Central memory CD8-positive, alpha-beta T cell (primary cell): ENCODE measurements at regions not wholly inside any gene's neighbourhood (a gene's known extent, or its start where the extent isn't known, plus 50 kb on each side); places are given as distances from the start of the nearest gene placed in this dataset.
"Not testable (repeated sequence)": the region's sequence is repeated elsewhere in the genome, so short reads cannot be mapped to it uniquely, and the experiment has no call there.

Experiments
- ATAC-seq: fragments of 150-1000 bp; cut with Tn5 transposase; replicated peaks from 2 replicates; pipeline ENCODE4 v1.10.0; 2022; ENCODE audit warnings: mild to moderate bottlenecking, moderate FRiP score, moderate number of reproducible peaks; ENCODE audit not compliant: poor library complexity, severe bottlenecking; ENCODE audit errors: extremely low read depth
- DNase-seq, 2 donors: peaks; one replicate each; pipeline ENCODE4 v3.0.0; 2021; ENCODE audit warnings: low spot score in 2 of 2
- H3K27ac Mint-ChIP-seq: one replicate; pipeline ENCODE4 v1.8.0; 2022; ENCODE audit warnings: low read depth, mild to moderate bottlenecking, moderate library complexity, mixed read lengths
- H3K27me3 Mint-ChIP-seq: one replicate; pipeline ENCODE4 v1.8.0; 2022; ENCODE audit warnings: mixed read lengths
- H3K36me3 Mint-ChIP-seq: one replicate; pipeline ENCODE4 v1.8.0; 2022; ENCODE audit warnings: mild to moderate bottlenecking, moderate library complexity, mixed read lengths; ENCODE audit not compliant: insufficient read depth
- H3K4me1 Mint-ChIP-seq: one replicate; pipeline ENCODE4 v1.8.0; 2022; ENCODE audit warnings: mixed read lengths
- H3K4me3 Mint-ChIP-seq: one replicate; pipeline ENCODE4 v1.8.0; 2022; ENCODE audit warnings: mild to moderate bottlenecking, moderate library complexity, mixed read lengths
- H3K9me3 Mint-ChIP-seq: one replicate; pipeline ENCODE4 v1.8.0; 2022; ENCODE audit warnings: mixed read lengths

- no peak for ATAC-seq
- DNase-seq: no peak
- Mint-ChIP-seq H3K4me3 (no peak overlapping the region), H3K4me1 (no peaks in the 10 kb centered on the region), H3K27ac (no peak overlapping the region), H3K36me3 (no peaks in the 10 kb centered on the region), H3K27me3 (no peaks in the 10 kb centered on the region), H3K9me3 (peaks cover 31% of the 10 kb centered on the region)
These were observed 563.5 kb downstream of the EDEM1 start for GRCh38 chr3:5750874-5751640.

- no peaks in the 10 kb centered on the region for H3K4me1 Mint-ChIP-seq
These were observed 567.1 kb downstream of the EDEM1 start for GRCh38 chr3:5754602-5755001.

GRCh38 chr3:5756443-5756842 is 568.9 kb downstream of the EDEM1 start:
- no peak for DNase-seq
- no peaks in the 10 kb centered on the region for H3K4me1 Mint-ChIP-seq
- no peak overlapping the region for H3K27ac Mint-ChIP-seq
- peaks cover 23% of the 10 kb centered on the region for H3K9me3 Mint-ChIP-seq
- H3K36me3 Mint-ChIP-seq: no peaks in the 10 kb centered on the region
- no peak for ATAC-seq
- no peaks in the 10 kb centered on the region for H3K27me3 Mint-ChIP-seq
- no peak overlapping the region for H3K4me3 Mint-ChIP-seq

More at GRCh38 chr3:5754602-5755001, 567.1 kb downstream of the EDEM1 start:
- H3K9me3 Mint-ChIP-seq: peaks cover 23% of the 10 kb centered on the region
- H3K4me3 Mint-ChIP-seq: no peak overlapping the region
- H3K27ac Mint-ChIP-seq: no peak overlapping the region
- DNase-seq (no peak), ATAC-seq (no peak)
- no peaks in the 10 kb centered on the region for H3K36me3 Mint-ChIP-seq
- H3K27me3 Mint-ChIP-seq: no peaks in the 10 kb centered on the region

- Mint-ChIP-seq H3K9me3 (peaks cover 18% of the 10 kb centered on the region), H3K4me1 (no peaks in the 10 kb centered on the region), H3K27me3 (no peaks in the 10 kb centered on the region), H3K36me3 (no peaks in the 10 kb centered on the region), H3K27ac (no peak overlapping the region), H3K4me3 (no peak overlapping the region)
- no peak for DNase-seq
- ATAC-seq: no peak
These were observed 569.8 kb downstream of the EDEM1 start for GRCh38 chr3:5757213-5757804.

- no peak for DNase-seq
- no peak for ATAC-seq
- H3K36me3 Mint-ChIP-seq: no peaks in the 10 kb centered on the region
- no peaks in the 10 kb centered on the region for H3K27me3 Mint-ChIP-seq
- H3K4me1 Mint-ChIP-seq: no peaks in the 10 kb centered on the region
- no peak overlapping the region for H3K27ac Mint-ChIP-seq
- H3K9me3 Mint-ChIP-seq: peaks cover 18% of the 10 kb centered on the region
- H3K4me3 Mint-ChIP-seq: no peak overlapping the region
These were observed 571.2 kb downstream of the EDEM1 start for GRCh38 chr3:5758699-5759098.

GRCh38 chr3:5762506-5762905 is 575.0 kb downstream of the EDEM1 start:
- DNase-seq (no peak), ATAC-seq (no peak)
- Mint-ChIP-seq H3K9me3 (peaks cover 16% of the 10 kb centered on the region), H3K4me1 (no peaks in the 10 kb centered on the region), H3K4me3 (no peak overlapping the region), H3K27me3 (no peaks in the 10 kb centered on the region), H3K36me3 (no peaks in the 10 kb centered on the region), H3K27ac (no peak overlapping the region)

GRCh38 chr3:5766848-5767247 is 579.3 kb downstream of the EDEM1 start:
- H3K27me3 Mint-ChIP-seq: no peaks in the 10 kb centered on the region
- peaks cover 16% of the 10 kb centered on the region for H3K9me3 Mint-ChIP-seq
- no peaks in the 10 kb centered on the region for H3K4me1 Mint-ChIP-seq
- no peak overlapping the region for H3K27ac Mint-ChIP-seq
- no peaks in the 10 kb centered on the region for H3K36me3 Mint-ChIP-seq
- ATAC-seq: no peak
- DNase-seq: no peak
- no peak overlapping the region for H3K4me3 Mint-ChIP-seq

- Mint-ChIP-seq H3K27me3 (no peaks in the 10 kb centered on the region), H3K4me3 (no peak overlapping the region), H3K27ac (no peak overlapping the region), H3K9me3 (peaks cover 16% of the 10 kb centered on the region), H3K36me3 (no peaks in the 10 kb centered on the region), H3K4me1 (no peaks in the 10 kb centered on the region)
- ATAC-seq (no peak), DNase-seq (no peak)
These were observed 579.8 kb downstream of the EDEM1 start for GRCh38 chr3:5767304-5767703.

GRCh38 chr3:5768281-5768945 is 580.9 kb downstream of the EDEM1 start:
- no peak overlapping the region for H3K4me3 Mint-ChIP-seq
- DNase-seq: no peak

GRCh38 chr3:5769825-5770224 is 582.3 kb downstream of the EDEM1 start:
- Mint-ChIP-seq H3K36me3 (no peaks in the 10 kb centered on the region), H3K27ac (no peak overlapping the region), H3K9me3 (peaks cover 11% of the 10 kb centered on the region), H3K27me3 (no peaks in the 10 kb centered on the region), H3K4me1 (no peaks in the 10 kb centered on the region), H3K4me3 (no peak overlapping the region)
- DNase-seq (no peak), ATAC-seq (no peak)

More at GRCh38 chr3:5768281-5768945, 580.9 kb downstream of the EDEM1 start:
- ATAC-seq: no peak
- Mint-ChIP-seq H3K9me3 (peaks cover 11% of the 10 kb centered on the region), H3K4me1 (no peaks in the 10 kb centered on the region), H3K36me3 (no peaks in the 10 kb centered on the region), H3K27ac (no peak overlapping the region), H3K27me3 (no peaks in the 10 kb centered on the region)

- H3K27ac Mint-ChIP-seq: no peak overlapping the region
- peaks cover 6% of the 10 kb centered on the region for H3K9me3 Mint-ChIP-seq
- no peaks in the 10 kb centered on the region for H3K27me3 Mint-ChIP-seq
- no peaks in the 10 kb centered on the region for H3K4me1 Mint-ChIP-seq
- ATAC-seq: no peak
- no peak overlapping the region for H3K4me3 Mint-ChIP-seq
- no peak for DNase-seq
- no peaks in the 10 kb centered on the region for H3K36me3 Mint-ChIP-seq
These were observed 586.8 kb downstream of the EDEM1 start for GRCh38 chr3:5774337-5774736.

- H3K27ac Mint-ChIP-seq, H3K4me1 Mint-ChIP-seq, ATAC-seq, H3K4me3 Mint-ChIP-seq, H3K36me3 Mint-ChIP-seq, DNase-seq, H3K27me3 Mint-ChIP-seq, H3K9me3 Mint-ChIP-seq: not testable (repeated sequence)
These were observed 587.6 kb downstream of the EDEM1 start for GRCh38 chr3:5775100-5775499.

GRCh38 chr3:5784690-5785089 is 597.2 kb downstream of the EDEM1 start:
- no peak for ATAC-seq
- H3K4me1 Mint-ChIP-seq: no peaks in the 10 kb centered on the region
- H3K9me3 Mint-ChIP-seq: peaks cover 6% of the 10 kb centered on the region
- no peak overlapping the region for H3K27ac Mint-ChIP-seq
- no peak overlapping the region for H3K4me3 Mint-ChIP-seq
- H3K27me3 Mint-ChIP-seq: no peaks in the 10 kb centered on the region
- no peak for DNase-seq
- H3K36me3 Mint-ChIP-seq: peaks cover 1% of the 10 kb centered on the region
